ENCODE measurements at regions not wholly inside any gene's neighbourhood (a gene's known extent, or its start where the extent isn't known, plus 50 kb on each side); places are given as distances from the start of the nearest gene placed in this dataset.

GRCh38 chr7:81111358-81111757 lies 192.5 kb upstream of the SEMA3C start:
- no peak for DNase-seq (ENCODE audit: low read depth)
- H3K4me3 ChIP-seq (ENCODE audit: low read depth, low read length) = no peak overlapping the region
- TF ChIP-seq, protein P1, sequence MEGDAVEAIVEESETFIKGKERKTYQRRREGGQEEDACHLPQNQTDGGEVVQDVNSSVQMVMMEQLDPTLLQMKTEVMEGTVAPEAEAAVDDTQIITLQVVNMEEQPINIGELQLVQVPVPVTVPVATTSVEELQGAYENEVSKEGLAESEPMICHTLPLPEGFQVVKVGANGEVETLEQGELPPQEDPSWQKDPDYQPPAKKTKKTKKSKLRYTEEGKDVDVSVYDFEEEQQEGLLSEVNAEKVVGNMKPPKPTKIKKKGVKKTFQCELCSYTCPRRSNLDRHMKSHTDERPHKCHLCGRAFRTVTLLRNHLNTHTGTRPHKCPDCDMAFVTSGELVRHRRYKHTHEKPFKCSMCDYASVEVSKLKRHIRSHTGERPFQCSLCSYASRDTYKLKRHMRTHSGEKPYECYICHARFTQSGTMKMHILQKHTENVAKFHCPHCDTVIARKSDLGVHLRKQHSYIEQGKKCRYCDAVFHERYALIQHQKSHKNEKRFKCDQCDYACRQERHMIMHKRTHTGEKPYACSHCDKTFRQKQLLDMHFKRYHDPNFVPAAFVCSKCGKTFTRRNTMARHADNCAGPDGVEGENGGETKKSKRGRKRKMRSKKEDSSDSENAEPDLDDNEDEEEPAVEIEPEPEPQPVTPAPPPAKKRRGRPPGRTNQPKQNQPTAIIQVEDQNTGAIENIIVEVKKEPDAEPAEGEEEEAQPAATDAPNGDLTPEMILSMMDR (IDR thresholded peaks at IDR 0.05; ENCODE audit: insufficient read depth, low read depth, low read length, missing control alignments) = no peak

- TF ChIP-seq, protein P1 (IDR thresholded peaks at IDR 0.05; ENCODE audit: insufficient read depth, low read depth, low read length, missing control alignments) = no peak
- H3K4me3 ChIP-seq (ENCODE audit: low read depth, low read length) = no peak overlapping the region
- DNase-seq (ENCODE audit: low read depth) = no peak
Observed at GRCh38 chr7:81110673-81111072, 191.8 kb upstream of the SEMA3C start.

DNA sequence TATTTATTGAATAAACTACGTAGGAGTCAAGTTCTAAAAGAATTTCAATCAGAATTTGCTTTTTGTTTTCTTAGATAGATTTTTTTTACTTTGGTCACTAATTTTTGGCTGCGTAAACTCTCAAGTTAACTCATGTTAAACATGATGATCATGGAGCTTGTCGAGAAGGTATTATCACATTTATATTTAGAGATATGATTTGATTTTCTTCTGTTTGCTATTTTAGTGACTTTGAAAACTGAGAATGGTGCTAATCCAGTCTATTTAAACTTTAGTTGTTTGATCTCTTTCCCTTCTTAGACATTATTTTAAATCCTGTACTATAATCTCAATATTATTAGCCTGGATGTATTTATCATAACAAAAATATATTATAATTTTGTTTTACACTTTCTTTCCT lies 179.4 kb upstream of the SEMA3C start:
- no peak for DNase-seq (ENCODE audit: low read depth)
- H3K4me3 ChIP-seq (ENCODE audit: low read depth, low read length) = no peak overlapping the region
- TF ChIP-seq, protein P1 (IDR thresholded peaks at IDR 0.05; ENCODE audit: insufficient read depth, low read depth, low read length, missing control alignments) = no peak

DNA sequence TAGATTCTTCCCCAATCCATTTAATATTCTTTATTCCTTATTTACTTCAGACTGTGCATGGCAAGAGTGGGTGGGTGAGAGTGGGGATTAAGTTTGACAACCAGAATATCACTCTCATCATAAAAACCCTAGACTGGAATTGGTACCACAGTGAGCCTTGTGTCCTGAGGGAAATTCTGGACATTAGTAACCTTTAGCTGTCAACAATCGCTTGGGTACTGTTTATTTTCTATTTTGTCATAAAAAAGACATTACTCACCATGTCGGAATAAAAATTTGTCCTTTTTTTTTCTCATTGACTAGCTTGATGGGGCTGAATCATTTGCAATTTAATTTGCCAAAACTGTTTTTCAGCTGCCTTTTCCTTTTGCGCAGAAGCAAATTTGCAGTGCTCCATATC lies 176.1 kb upstream of the SEMA3C start:
- DNase-seq (ENCODE audit: low read depth) = no peak
- TF ChIP-seq, protein P1 (IDR thresholded peaks at IDR 0.05; ENCODE audit: insufficient read depth, low read depth, low read length, missing control alignments) = no peak
- H3K4me3 ChIP-seq (ENCODE audit: low read depth, low read length) = no peak overlapping the region

GRCh38 chr7:81081616-81082015 lies 162.8 kb upstream of the SEMA3C start:
- DNase-seq (ENCODE audit: low read depth) = no peak
- H3K4me3 ChIP-seq (ENCODE audit: low read depth, low read length) = no peak overlapping the region
- TF ChIP-seq, protein P1 (IDR thresholded peaks at IDR 0.05; ENCODE audit: insufficient read depth, low read depth, low read length, missing control alignments) = no peak

GRCh38 chr7:81080553-81080952 lies 161.7 kb upstream of the SEMA3C start:
- no peak for DNase-seq (ENCODE audit: low read depth)
- TF ChIP-seq, protein P1 (IDR thresholded peaks at IDR 0.05; ENCODE audit: insufficient read depth, low read depth, low read length, missing control alignments) = no peak
- no peak overlapping the region for H3K4me3 ChIP-seq (ENCODE audit: low read depth, low read length)

GRCh38 chr7:81079746-81080145 lies 160.9 kb upstream of the SEMA3C start:
- H3K4me3 ChIP-seq (ENCODE audit: low read depth, low read length) = no peak overlapping the region
- no peak for DNase-seq (ENCODE audit: low read depth)
- TF ChIP-seq, protein P1 (IDR thresholded peaks at IDR 0.05; ENCODE audit: insufficient read depth, low read depth, low read length, missing control alignments) = no peak
